Ovary (tissue), 7 donors: ENCODE measurements at regions not wholly inside any gene's neighbourhood (a gene's known extent, or its start where the extent isn't known, plus 50 kb on each side); places are given as distances from the start of the nearest gene placed in this dataset.

ENCODE experiments used
- DNase-seq, 5 donors: peaks; one replicate each; pipeline ENCODE4 v3.0.0-alpha.2; 2019 to 2020
- H3K27ac ChIP-seq, 2 donors: fragments of 200-600 bp; one replicate each; pipeline versions ENCODE4 v1.5.1 to v1.8.0; 2019 to 2022
- H3K27me3 ChIP-seq: fragments of 200-600 bp; one replicate; pipeline ENCODE4 v1.8.0; 2022
- H3K36me3 ChIP-seq: fragments of 200-600 bp; sonication (generic); one replicate; pipeline ENCODE4 v1.5.1; 2019
- H3K4me1 ChIP-seq: one replicate; pipeline ENCODE4 v1.8.1; 2013; ENCODE audit warnings: mild to moderate bottlenecking, moderate library complexity; ENCODE audit not compliant: insufficient read depth
- H3K4me3 ChIP-seq: fragments of 200-600 bp; sonication (generic); one replicate; pipeline ENCODE4 v1.5.1; 2017
- H3K9me3 ChIP-seq, 2 donors: fragments of 200-600 bp in 1 of 2; sonication (generic) in 1 of 2; one replicate each; pipeline versions ENCODE4 v1.5.1 to v1.8.1; 2013 to 2019; ENCODE audit warnings: mild to moderate bottlenecking in 1 of 2, moderate library complexity in 1 of 2
- CTCF ChIP-seq, 3 donors: fragments of 450-650 bp in 2 of 3; fragments of 200-600 bp in 1 of 3; IDR thresholded peaks; one replicate each; pipeline versions ENCODE4 v1.5.1 to v1.8.0; 2016 to 2022; ENCODE audit warnings: antibody characterized with exemption in 3 of 3, mild to moderate bottlenecking in 1 of 3
- EP300 ChIP-seq: sonication (generic); formaldehyde crosslinking; IDR thresholded peaks from one replicate; pipeline ENCODE4 v1.6.1; 2017; ENCODE audit warnings: antibody characterized with exemption
- POLR2A ChIP-seq: fragments of 450-650 bp; IDR thresholded peaks from one replicate; pipeline ENCODE4 v1.6.1; 2017; ENCODE audit warnings: antibody characterized with exemption, mild to moderate bottlenecking, moderate library complexity
- WGBS, 3 donors: extraction: QIAGEN DNeasy Blood & Tissue Kit in 1 of 3; methylation state at CpG; one replicate each; pipeline versions ENCODE4 v1.1.5 to v1.1.7; 2013 to 2017; 5-methylcytosine and 5-hydroxymethylcytosine counted together
- intact Hi-C, 4 donors: fragments of 100-400 bp; cut with DNase I; formaldehyde crosslinking; loops; one replicate each; pipeline versions ENCODE4 v1.11.0 to v1.15.1; 2022 to 2023
- donor health status: DM: no; HTN: no; CAD: no; lungs with moderate emphysema.
- donor health status: DM: no; HTN: no; CAD: no.
- donor health status: Bipolar disorder and iron deficiency.
- donor health status: DM: no; HTN: no; CAD: no.
- donor health status: DM: yes; HTN: yes; CAD: no.

GRCh38 chr7:110396021-110396420 is 694.9 kb upstream of the LRRN3 start:
- intact Hi-C loops, result no loop called here

GRCh38 chr7:110397927-110398660 is 692.8 kb upstream of the LRRN3 start:
- WGBS, 3 donors, result 93 to 97% (median 94%) methylated on average over 6 of the region's 6 CpGs
- H3K4me3 ChIP-seq, result no peak overlapping the region
- DNase-seq, result no peak
- H3K36me3 ChIP-seq, result no peaks in the 10 kb centered on the region
- no peaks in the 10 kb centered on the region for H3K4me1 ChIP-seq
- no peaks in the 10 kb centered on the region for H3K9me3 ChIP-seq
- TF ChIP-seq EP300, result no peak
- TF ChIP-seq CTCF (IDR thresholded peaks at IDR 0.05), result no peak
- TF ChIP-seq POLR2A, result no peak
- no peaks in the 10 kb centered on the region for H3K27me3 ChIP-seq
- intact Hi-C loops, result no loop called here
- no peak overlapping the region for H3K27ac ChIP-seq

More at GRCh38 chr7:110396021-110396420, 694.9 kb upstream of the LRRN3 start:
- no peaks in the 10 kb centered on the region for H3K27me3 ChIP-seq
- DNase-seq, result no peak
- H3K9me3 ChIP-seq, result no peaks in the 10 kb centered on the region
- no peak overlapping the region for H3K4me3 ChIP-seq
- H3K27ac ChIP-seq, result no peak overlapping the region
- TF ChIP-seq POLR2A (no peak), CTCF (IDR thresholded peaks at IDR 0.05) (no peak), EP300 (no peak)
- H3K36me3 ChIP-seq, result no peaks in the 10 kb centered on the region
- no peaks in the 10 kb centered on the region for H3K4me1 ChIP-seq

- TF ChIP-seq EP300 (no peak), POLR2A (no peak), CTCF (IDR thresholded peaks at IDR 0.05) (no peak)
- Histone ChIP-seq H3K4me1 (no peaks in the 10 kb centered on the region), H3K36me3 (no peaks in the 10 kb centered on the region), H3K27ac (no peak overlapping the region), H3K27me3 (no peaks in the 10 kb centered on the region), H3K9me3 (no peaks in the 10 kb centered on the region), H3K4me3 (no peak overlapping the region)
- intact Hi-C loops, result no loop called here
- 55 to 60% (median 56%) methylated on average over 2 of the region's 2 CpGs for WGBS, 3 donors
- no peak for DNase-seq
These were observed 691.5 kb upstream of the LRRN3 start for GRCh38 chr7:110399421-110399820.

GRCh38 chr7:110400411-110400810 is 690.5 kb upstream of the LRRN3 start:
- no peak overlapping the region for H3K4me3 ChIP-seq
- DNase-seq, result no peak
- H3K27ac ChIP-seq, result no peak overlapping the region
- intact Hi-C loops, result no loop called here
- no peaks in the 10 kb centered on the region for H3K36me3 ChIP-seq
- no peaks in the 10 kb centered on the region for H3K27me3 ChIP-seq
- no peaks in the 10 kb centered on the region for H3K4me1 ChIP-seq
- H3K9me3 ChIP-seq, result no peaks in the 10 kb centered on the region
- WGBS, 3 donors, result 6 to 9% (median 7%) methylated on average over 2 of the region's 2 CpGs
- TF ChIP-seq POLR2A (no peak), EP300 (no peak), CTCF (IDR thresholded peaks at IDR 0.05) (no peak)
